H54 (cell line): ENCODE measurements at regions not wholly inside any gene's neighbourhood (a gene's known extent, or its start where the extent isn't known, plus 50 kb on each side); places are given as distances from the start of the nearest gene placed in this dataset.

Source experiments
- DNase-seq: peaks from one replicate; pipeline ENCODE4 v3.0.0; 2011; ENCODE audit warnings: low spot score, mixed read lengths; ENCODE audit not compliant: insufficient read length
- FAIRE-seq: peaks from 3 replicates; lab custom pipeline; 2011; peaks lifted over from hg19 to GRCh38; lab: Jason Lieb, UNC
- POLR2A ChIP-seq: IDR thresholded peaks from 2 replicates; pipeline ENCODE4 v1.6.1; 2011; ENCODE audit warnings: low read depth, mild to moderate bottlenecking, low read length

- peak; percentile 67 for DNase-seq
- FAIRE-seq, result no peak
- no peak for TF ChIP-seq POLR2A
These were observed 213.9 kb downstream of the TFCP2L1 start for GRCh38 chr2:121071034-121071504.

- FAIRE-seq (no peak), DNase-seq (no peak)
- no peak for TF ChIP-seq POLR2A
These were observed 212.2 kb downstream of the TFCP2L1 start for GRCh38 chr2:121072784-121073183.

GRCh38 chr2:121073320-121074210, 211.4 kb downstream of the TFCP2L1 start:
- DNase-seq (no peak), FAIRE-seq (no peak)
- no peak for TF ChIP-seq POLR2A

- DNase-seq (no peak), FAIRE-seq (no peak)
- TF ChIP-seq POLR2A, result no peak
These were observed 210.6 kb downstream of the TFCP2L1 start for GRCh38 chr2:121074293-121074932.

GRCh38 chr2:121075006-121075551, 209.9 kb downstream of the TFCP2L1 start:
- FAIRE-seq, result no peak
- peak; percentile 99 for TF ChIP-seq POLR2A

GRCh38 chr2:121075641-121076497, 209.1 kb downstream of the TFCP2L1 start:
- FAIRE-seq, result no peak

More at GRCh38 chr2:121075006-121075551, 209.9 kb downstream of the TFCP2L1 start:
- peak; percentile 86 for DNase-seq

GRCh38 chr2:121076498-121076820, 208.5 kb downstream of the TFCP2L1 start:
- no peak for DNase-seq
- no peak for FAIRE-seq
- TF ChIP-seq POLR2A, result no peak

More at GRCh38 chr2:121075641-121076497, 209.1 kb downstream of the TFCP2L1 start:
- no peak for TF ChIP-seq POLR2A
- no peak for DNase-seq

GRCh38 chr2:121076885-121077549, 208.0 kb downstream of the TFCP2L1 start:
- TF ChIP-seq POLR2A, result no peak
- FAIRE-seq (no peak), DNase-seq (peak; percentile 61)

GRCh38 chr2:121078899-121079298, 206.1 kb downstream of the TFCP2L1 start:
- no peak for FAIRE-seq
- DNase-seq, result no peak
- no peak for TF ChIP-seq POLR2A

GRCh38 chr2:121080013-121080772, 204.8 kb downstream of the TFCP2L1 start:
- DNase-seq (peak; percentile 55), FAIRE-seq (no peak)
- no peak for TF ChIP-seq POLR2A

GRCh38 chr2:121081701-121082100, 203.3 kb downstream of the TFCP2L1 start:
- no peak for DNase-seq
- FAIRE-seq, result no peak
- TF ChIP-seq POLR2A, result no peak

- no peak for FAIRE-seq
These were observed 202.8 kb downstream of the TFCP2L1 start for GRCh38 chr2:121082191-121082590.

More at GRCh38 chr2:121082191-121082590, 202.8 kb downstream of the TFCP2L1 start:
- no peak for DNase-seq
- no peak for TF ChIP-seq POLR2A
